Liver (tissue), 8 donors: ENCODE measurements at regions not wholly inside any gene's neighbourhood (a gene's known extent, or its start where the extent isn't known, plus 50 kb on each side); places are given as distances from the start of the nearest gene placed in this dataset.

Experiments
- DNase-seq: peaks from one replicate; pipeline ENCODE4 v3.0.0-alpha.2; 2017; ENCODE audit warnings: low spot score
- H3K27ac ChIP-seq, 2 donors: one replicate each; pipeline ENCODE4 v1.7.0; 2013; ENCODE audit warnings: inconsistent platforms in 2 of 2, low read length in 2 of 2, control low read depth in 1 of 2, low read depth in 1 of 2, mild to moderate bottlenecking in 1 of 2
- H3K27me3 ChIP-seq, 4 donors: one replicate each; pipeline versions ENCODE4 v1.6.1 to v1.7.0; 2013; ENCODE audit warnings: low read length in 3 of 4, inconsistent platforms in 1 of 4, mild to moderate bottlenecking in 1 of 4, moderate library complexity in 1 of 4; ENCODE audit not compliant: control insufficient read depth in 4 of 4, insufficient read depth in 4 of 4
- H3K36me3 ChIP-seq, 4 donors: one replicate each; pipeline versions ENCODE4 v1.6.1 to v1.7.0; 2013; ENCODE audit warnings: low read length in 3 of 4, mild to moderate bottlenecking in 3 of 4, low read depth in 1 of 4, moderate library complexity in 1 of 4; ENCODE audit not compliant: control insufficient read depth in 4 of 4, insufficient read depth in 3 of 4
- H3K4me1 ChIP-seq, 4 donors: one replicate each; pipeline versions ENCODE4 v1.6.1 to v1.7.0; 2013; ENCODE audit warnings: low read length in 3 of 4, mild to moderate bottlenecking in 3 of 4, moderate library complexity in 1 of 4; ENCODE audit not compliant: control insufficient read depth in 4 of 4, insufficient read depth in 4 of 4
- H3K4me3 ChIP-seq, 3 donors: one replicate each; pipeline versions ENCODE4 v1.6.1 to v1.7.0; 2013; ENCODE audit warnings: low read length in 3 of 3, control low read depth in 1 of 3, low read depth in 1 of 3, mild to moderate bottlenecking in 1 of 3
- H3K9ac ChIP-seq, 2 donors: one replicate each; pipeline ENCODE4 v1.7.0; 2013; ENCODE audit warnings: low read length in 2 of 2, mild to moderate bottlenecking in 2 of 2, moderate library complexity in 2 of 2, control low read depth in 1 of 2, low read depth in 1 of 2
- H3K9me3 ChIP-seq, 4 donors: one replicate each; pipeline versions ENCODE4 v1.6.1 to v1.7.0; 2013; ENCODE audit warnings: low read length in 3 of 4; ENCODE audit not compliant: control insufficient read depth in 4 of 4
- EGR1 ChIP-seq, 2 donors: IDR thresholded peaks; 2 replicates each; pipeline ENCODE4 v1.6.1; 2016 to 2018; ENCODE audit warnings: antibody characterized with exemption in 2 of 2, low read depth in 2 of 2
- FOXA1 ChIP-seq: IDR thresholded peaks from 2 replicates; pipeline ENCODE4 v1.6.1; 2016; ENCODE audit warnings: antibody characterized with exemption
- FOXA2 ChIP-seq: IDR thresholded peaks from 2 replicates; pipeline ENCODE4 v1.6.1; 2016; ENCODE audit warnings: antibody characterized with exemption
- GABPA ChIP-seq, 2 donors: IDR thresholded peaks in 1 of 2; conservative IDR thresholded peaks in 1 of 2; 2 replicates each; pipeline ENCODE4 v1.6.1; 2016; ENCODE audit warnings: antibody characterized with exemption in 2 of 2, mild to moderate bottlenecking in 1 of 2, moderate library complexity in 1 of 2
- HNF4A ChIP-seq, 2 donors: conservative IDR thresholded peaks; 2 replicates each; pipeline ENCODE4 v1.6.1; 2016; ENCODE audit warnings: antibody characterized with exemption in 2 of 2, mild to moderate bottlenecking in 2 of 2
- HNF4G ChIP-seq: IDR thresholded peaks from 2 replicates; pipeline ENCODE4 v1.6.1; 2016; ENCODE audit warnings: antibody characterized with exemption
- JUND ChIP-seq, 2 donors: IDR thresholded peaks; 2 replicates each; pipeline ENCODE4 v1.6.1; 2016; ENCODE audit warnings: antibody characterized with exemption in 2 of 2
- MAX ChIP-seq: IDR thresholded peaks from 2 replicates; pipeline ENCODE4 v1.6.1; 2016; ENCODE audit warnings: antibody characterized with exemption
- NR2F2 ChIP-seq: IDR thresholded peaks from 2 replicates; pipeline ENCODE4 v1.6.1; 2016; ENCODE audit warnings: antibody characterized with exemption
- RAD21 ChIP-seq, 2 donors: IDR thresholded peaks; 2 replicates each; pipeline ENCODE4 v1.6.1; 2016; ENCODE audit warnings: antibody characterized with exemption in 2 of 2, mild to moderate bottlenecking in 2 of 2
- REST ChIP-seq: IDR thresholded peaks from 2 replicates; pipeline ENCODE4 v1.6.1; 2016; ENCODE audit warnings: antibody characterized with exemption, mild to moderate bottlenecking
- RXRA ChIP-seq, 2 donors: IDR thresholded peaks; 2 replicates each; pipeline ENCODE4 v1.6.1; 2017 to 2018; ENCODE audit warnings: antibody characterized with exemption in 2 of 2, mild to moderate bottlenecking in 1 of 2
- SP1 ChIP-seq: IDR thresholded peaks from 2 replicates; pipeline ENCODE4 v1.6.1; 2018; ENCODE audit warnings: antibody characterized with exemption, mild to moderate bottlenecking
- TAF1 ChIP-seq: conservative IDR thresholded peaks from 2 replicates; pipeline ENCODE4 v1.6.1; 2016; ENCODE audit warnings: antibody characterized with exemption, mild to moderate bottlenecking
- YY1 ChIP-seq: IDR thresholded peaks from 2 replicates; pipeline ENCODE4 v1.6.1; 2016; ENCODE audit warnings: antibody characterized with exemption, mild to moderate bottlenecking
- ZBTB33 ChIP-seq: IDR thresholded peaks from 2 replicates; pipeline ENCODE4 v1.6.1; 2016; ENCODE audit warnings: antibody characterized with exemption
- WGBS: extraction: QIAGEN DNeasy Blood & Tissue Kit; methylation state at CpG from one replicate; pipeline ENCODE4 v1.1.7; 2013; 5-methylcytosine and 5-hydroxymethylcytosine counted together
- TF ChIP-seq, protein P1 (sequence below): fragments of 150-350 bp; IDR thresholded peaks from 2 replicates; pipeline ENCODE4 v1.5.1; 2017; ENCODE audit warnings: improper control_type of control experiment, low read depth, low read length; ENCODE audit not compliant: missing input control
- TF ChIP-seq, protein P2 (sequence below): IDR thresholded peaks from 2 replicates; pipeline ENCODE4 v1.6.1; 2016; ENCODE audit warnings: antibody characterized with exemption
- donor health status: healthy.
- donor health status: healthy.
- donor health status: healthy.
- donor health status: healthy.
- donor health status: healthy.

DNA sequence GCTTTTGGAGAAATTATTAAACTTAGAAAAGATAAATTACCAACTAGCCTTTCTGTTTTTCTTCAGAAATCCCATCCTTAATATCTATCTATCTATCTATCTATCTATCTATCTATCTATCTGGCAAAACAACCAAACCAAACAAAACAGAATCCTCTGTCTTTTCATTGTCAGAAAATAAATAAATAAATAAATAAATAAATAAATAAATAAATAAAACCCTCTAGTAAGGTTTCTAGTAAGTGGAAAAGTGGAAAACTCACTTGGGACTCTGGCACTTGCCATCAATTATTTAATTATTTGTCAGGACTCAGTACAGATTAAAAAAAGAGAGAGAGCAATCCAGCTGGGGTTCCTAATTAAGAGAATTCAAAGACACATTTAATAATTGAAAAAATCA, 556.2 kb upstream of the CHORDC1 start (continued):
- TF ChIP-seq HNF4A (conservative IDR thresholded peaks at IDR 0.05) (no peak), NR2F2 (no peak)
- TF ChIP-seq, protein P1, sequence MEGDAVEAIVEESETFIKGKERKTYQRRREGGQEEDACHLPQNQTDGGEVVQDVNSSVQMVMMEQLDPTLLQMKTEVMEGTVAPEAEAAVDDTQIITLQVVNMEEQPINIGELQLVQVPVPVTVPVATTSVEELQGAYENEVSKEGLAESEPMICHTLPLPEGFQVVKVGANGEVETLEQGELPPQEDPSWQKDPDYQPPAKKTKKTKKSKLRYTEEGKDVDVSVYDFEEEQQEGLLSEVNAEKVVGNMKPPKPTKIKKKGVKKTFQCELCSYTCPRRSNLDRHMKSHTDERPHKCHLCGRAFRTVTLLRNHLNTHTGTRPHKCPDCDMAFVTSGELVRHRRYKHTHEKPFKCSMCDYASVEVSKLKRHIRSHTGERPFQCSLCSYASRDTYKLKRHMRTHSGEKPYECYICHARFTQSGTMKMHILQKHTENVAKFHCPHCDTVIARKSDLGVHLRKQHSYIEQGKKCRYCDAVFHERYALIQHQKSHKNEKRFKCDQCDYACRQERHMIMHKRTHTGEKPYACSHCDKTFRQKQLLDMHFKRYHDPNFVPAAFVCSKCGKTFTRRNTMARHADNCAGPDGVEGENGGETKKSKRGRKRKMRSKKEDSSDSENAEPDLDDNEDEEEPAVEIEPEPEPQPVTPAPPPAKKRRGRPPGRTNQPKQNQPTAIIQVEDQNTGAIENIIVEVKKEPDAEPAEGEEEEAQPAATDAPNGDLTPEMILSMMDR = no peak

DNA sequence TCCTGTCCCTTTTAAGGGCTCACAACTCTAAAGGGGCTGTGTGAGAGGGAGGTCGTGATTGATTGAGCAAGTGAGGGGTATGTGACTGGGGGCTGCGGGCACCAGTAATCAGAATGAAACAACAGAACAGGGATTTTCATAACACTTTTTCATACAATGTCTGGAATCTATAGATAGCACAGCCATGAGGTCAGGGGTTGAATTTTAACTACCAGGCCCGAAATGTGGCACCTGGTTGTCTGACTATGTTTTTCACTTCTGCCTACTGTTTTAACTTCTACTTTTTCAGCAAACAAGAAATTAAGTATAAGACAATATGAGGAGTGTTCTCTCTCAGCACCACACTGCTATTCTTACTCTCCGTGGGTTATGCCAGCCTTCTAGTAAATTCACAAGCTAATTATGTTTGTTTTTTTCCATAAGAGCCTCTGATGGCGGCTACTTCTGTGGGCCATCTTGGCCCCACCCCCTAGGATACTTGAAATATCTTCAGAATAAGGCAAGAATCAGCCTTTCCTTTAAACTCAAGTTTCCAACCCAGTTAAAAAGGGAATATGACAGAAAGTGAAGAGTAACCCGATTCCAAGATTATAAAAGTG, 552.8 kb upstream of the CHORDC1 start:
- Histone ChIP-seq H3K9ac (no peak overlapping the region), H3K36me3 (no peaks in the 10 kb centered on the region), H3K9me3 (peaks cover 0 to 2% (median 0%) of the 10 kb centered on the region in 4 donors), H3K27me3 (no peaks in the 10 kb centered on the region), H3K4me1 (no peaks in the 10 kb centered on the region), H3K27ac (no peak overlapping the region), H3K4me3 (no peak overlapping the region)
- TF ChIP-seq HNF4G (no peak), NR2F2 (no peak)
- 89% methylated on average over 6 of the region's 6 CpGs for WGBS
- no peak for DNase-seq

DNA sequence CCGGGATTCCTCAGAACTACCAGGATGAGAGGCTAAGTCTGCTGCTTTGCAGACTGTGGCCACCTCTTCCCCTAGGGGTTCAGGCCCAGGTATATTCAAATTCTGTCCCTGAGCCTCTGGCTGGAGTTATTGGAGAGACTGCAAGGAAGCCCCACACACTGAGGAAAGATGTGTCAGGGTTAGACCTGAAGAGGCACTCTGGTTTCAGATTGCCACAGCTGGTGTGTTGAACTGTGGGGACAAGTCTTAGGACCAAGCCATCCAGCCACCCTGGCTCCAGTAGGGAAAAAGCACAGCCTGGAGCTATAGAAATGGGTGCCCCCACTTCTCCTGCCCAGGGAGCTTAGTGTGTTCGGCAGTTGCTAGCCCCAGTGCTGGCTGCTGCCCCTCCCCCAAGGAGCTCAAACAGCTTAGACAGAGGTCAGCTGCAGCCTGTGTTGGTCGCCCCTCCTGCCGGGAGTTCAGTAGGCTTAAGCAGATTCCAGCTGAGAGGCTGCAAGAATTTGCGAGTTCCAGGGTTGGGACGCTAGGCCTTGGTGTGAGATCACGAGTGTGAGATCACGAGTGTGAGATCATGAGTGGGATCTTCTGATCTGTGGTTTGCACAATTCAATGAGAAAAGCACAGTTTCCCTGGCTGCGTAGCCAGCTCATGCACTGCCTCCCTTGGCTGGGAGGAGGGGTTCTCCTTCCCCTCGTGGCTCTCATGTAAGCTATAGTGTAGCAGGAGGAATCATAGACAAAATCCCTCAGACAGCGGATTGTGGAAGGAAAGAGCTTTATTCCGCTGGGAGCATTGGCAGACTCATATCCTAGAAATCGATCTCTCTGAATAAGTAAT, 552.1 kb upstream of the CHORDC1 start:
- Histone ChIP-seq H3K9ac (no peak overlapping the region), H3K4me3 (no peak overlapping the region), H3K27me3 (no peaks in the 10 kb centered on the region), H3K9me3 (peaks cover 0 to 3% (median under 1%) of the 10 kb centered on the region in 4 donors), H3K36me3 (no peaks in the 10 kb centered on the region), H3K4me1 (no peaks in the 10 kb centered on the region), H3K27ac (no peak overlapping the region)
- no peak for DNase-seq
- TF ChIP-seq MAX (no peak), RAD21 (IDR thresholded peaks at IDR 0.05) (no peak), REST (no peak), YY1 (no peak), RXRA (IDR thresholded peaks at IDR 0.05) (no peak), TAF1 (no peak), FOXA2 (no peak), NR2F2 (no peak), FOXA1 (no peak), HNF4A (conservative IDR thresholded peaks at IDR 0.05) (no peak), HNF4G (no peak), EGR1 (IDR thresholded peaks at IDR 0.05; ENCODE audit: low read depth in 2 of 2) (no peak), GABPA (IDR thresholded peaks at IDR 0.05 in 1 of 2, conservative IDR thresholded peaks at IDR 0.05 in 1 of 2) (no peak), ZBTB33 (no peak), JUND (IDR thresholded peaks at IDR 0.05) (no peak), SP1 (no peak)
- TF ChIP-seq, protein P1 = no peak
- TF ChIP-seq, protein P2, sequence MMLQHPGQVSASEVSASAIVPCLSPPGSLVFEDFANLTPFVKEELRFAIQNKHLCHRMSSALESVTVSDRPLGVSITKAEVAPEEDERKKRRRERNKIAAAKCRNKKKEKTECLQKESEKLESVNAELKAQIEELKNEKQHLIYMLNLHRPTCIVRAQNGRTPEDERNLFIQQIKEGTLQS = no peak
- 79% methylated on average over 13 of the region's 13 CpGs for WGBS
